Esophagus muscularis mucosa (tissue), 4 donors: ENCODE measurements at regions not wholly inside any gene's neighbourhood (a gene's known extent, or its start where the extent isn't known, plus 50 kb on each side); places are given as distances from the start of the nearest gene placed in this dataset.
"Not testable (repeated sequence)": the region's sequence is repeated elsewhere in the genome, so short reads cannot be mapped to it uniquely, and the experiment has no call there.

ENCODE experiments used
- DNase-seq: peaks from one replicate; pipeline ENCODE4 v3.0.0-alpha.2; 2017; ENCODE audit errors: extremely low spot score
- H3K27ac ChIP-seq, 4 donors: fragments of 200-600 bp; sonication (generic); replicated peaks in 1 of 4; 1 replicate in 3 of 4; 2 replicates in 1 of 4; pipeline ENCODE4 v1.5.1; 2016 to 2019; ENCODE audit warnings: mild to moderate bottlenecking in 1 of 4
- H3K27me3 ChIP-seq, 4 donors: fragments of 200-600 bp; sonication (generic); one replicate each; pipeline versions ENCODE4 v1.5.1 to v1.6.0; 2016 to 2019
- H3K36me3 ChIP-seq, 4 donors: fragments of 200-600 bp; sonication (generic); one replicate each; pipeline ENCODE4 v1.5.1; 2016 to 2019
- H3K4me1 ChIP-seq, 4 donors: fragments of 200-600 bp; sonication (generic); one replicate each; pipeline ENCODE4 v1.5.1; 2016 to 2019
- H3K4me3 ChIP-seq, 4 donors: fragments of 200-600 bp; sonication (generic); 1 replicate in 2 of 4; 2 replicates in 2 of 4; pipeline ENCODE4 v1.5.1; 2016 to 2019; ENCODE audit warnings: mild to moderate bottlenecking in 4 of 4, moderate library complexity in 1 of 4
- H3K9me3 ChIP-seq, 4 donors: fragments of 200-600 bp; sonication (generic); 1 replicate in 3 of 4; 2 replicates in 1 of 4; pipeline ENCODE4 v1.5.1; 2016 to 2019
- EP300 ChIP-seq: sonication (generic); formaldehyde crosslinking; IDR thresholded peaks from one replicate; pipeline ENCODE4 v1.6.1; 2017; ENCODE audit warnings: antibody characterized with exemption
- POLR2A ChIP-seq: fragments of 450-650 bp; IDR thresholded peaks from one replicate; pipeline ENCODE4 v1.6.1; 2017; ENCODE audit warnings: antibody characterized with exemption, moderate library complexity, mild to moderate bottlenecking, low read depth
- POLR2AphosphoS5 ChIP-seq, 2 donors: sonication (generic); formaldehyde crosslinking; IDR thresholded peaks; one replicate each; pipeline ENCODE4 v1.6.1; 2017; ENCODE audit warnings: antibody characterized with exemption in 2 of 2
- WGBS: methylation state at CpG from one replicate; pipeline ENCODE4 v1.1.5; 2018; 5-methylcytosine and 5-hydroxymethylcytosine counted together
- intact Hi-C: fragments of 100-400 bp; cut with DNase I; formaldehyde crosslinking; loops from one replicate; pipeline ENCODE4 v1.15.1; 2023
- TF ChIP-seq, protein P1 (sequence below), 3 experiments: fragments of 200-600 bp in 2 of 3; fragments of 450-650 bp in 1 of 3; sonication (generic) in 2 of 3; IDR thresholded peaks; one replicate each; pipeline ENCODE4 v1.5.1; 2017 to 2019; ENCODE audit warnings: antibody characterized with exemption in 3 of 3, mild to moderate bottlenecking in 2 of 3, moderate library complexity in 1 of 3

DNA sequence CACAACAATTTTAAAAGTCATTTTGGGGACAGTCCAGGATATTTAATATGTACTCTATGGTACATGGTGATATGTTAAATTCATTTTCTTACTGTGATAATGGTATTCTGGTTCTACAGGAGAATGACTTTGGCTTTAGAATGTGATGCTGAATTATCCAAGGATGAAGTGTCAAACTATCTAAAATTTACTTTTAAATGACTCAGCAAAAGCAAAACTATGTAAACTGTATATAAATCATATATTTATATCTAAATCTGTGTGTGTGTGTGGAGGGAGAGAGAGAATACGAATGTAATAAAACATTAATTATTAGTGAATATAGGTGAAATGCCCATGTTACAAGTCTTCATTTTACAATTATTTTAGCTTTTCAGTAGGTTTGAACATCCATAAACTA, 733.8 kb upstream of the CA10 start:
- no peaks in the 10 kb centered on the region for H3K36me3 ChIP-seq
- 41% methylated on average over 1 of the region's 1 CpG for WGBS
- H3K27me3 ChIP-seq, result no peaks in the 10 kb centered on the region
- H3K27ac ChIP-seq, result no peak overlapping the region
- intact Hi-C loops, result no loop called here
- no peak overlapping the region for H3K4me3 ChIP-seq
- H3K9me3 ChIP-seq, result no peaks in the 10 kb centered on the region
- TF ChIP-seq, protein P1, sequence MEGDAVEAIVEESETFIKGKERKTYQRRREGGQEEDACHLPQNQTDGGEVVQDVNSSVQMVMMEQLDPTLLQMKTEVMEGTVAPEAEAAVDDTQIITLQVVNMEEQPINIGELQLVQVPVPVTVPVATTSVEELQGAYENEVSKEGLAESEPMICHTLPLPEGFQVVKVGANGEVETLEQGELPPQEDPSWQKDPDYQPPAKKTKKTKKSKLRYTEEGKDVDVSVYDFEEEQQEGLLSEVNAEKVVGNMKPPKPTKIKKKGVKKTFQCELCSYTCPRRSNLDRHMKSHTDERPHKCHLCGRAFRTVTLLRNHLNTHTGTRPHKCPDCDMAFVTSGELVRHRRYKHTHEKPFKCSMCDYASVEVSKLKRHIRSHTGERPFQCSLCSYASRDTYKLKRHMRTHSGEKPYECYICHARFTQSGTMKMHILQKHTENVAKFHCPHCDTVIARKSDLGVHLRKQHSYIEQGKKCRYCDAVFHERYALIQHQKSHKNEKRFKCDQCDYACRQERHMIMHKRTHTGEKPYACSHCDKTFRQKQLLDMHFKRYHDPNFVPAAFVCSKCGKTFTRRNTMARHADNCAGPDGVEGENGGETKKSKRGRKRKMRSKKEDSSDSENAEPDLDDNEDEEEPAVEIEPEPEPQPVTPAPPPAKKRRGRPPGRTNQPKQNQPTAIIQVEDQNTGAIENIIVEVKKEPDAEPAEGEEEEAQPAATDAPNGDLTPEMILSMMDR (IDR thresholded peaks at IDR 0.05), result no peak
- TF ChIP-seq POLR2AphosphoS5 (IDR thresholded peaks at IDR 0.05) (no peak), EP300 (no peak), POLR2A (no peak)
- peaks cover 0 to 15% (median 5%) of the 10 kb centered on the region in 4 donors for H3K4me1 ChIP-seq
- no peak for DNase-seq

- no peak for TF ChIP-seq EP300
- TF ChIP-seq, protein P1 (IDR thresholded peaks at IDR 0.05), result no peak
- intact Hi-C loops, result no loop called here
- Histone ChIP-seq H3K4me3 (no peak overlapping the region), H3K27ac (no peak overlapping the region), H3K36me3 (no peaks in the 10 kb centered on the region), H3K4me1 (no peaks in the 10 kb centered on the region), H3K27me3 (peaks cover 0 to 19% (median 0%) of the 10 kb centered on the region in 4 donors), H3K9me3 (no peaks in the 10 kb centered on the region)
- DNase-seq, result no peak
- 70% methylated on average over 4 of the region's 4 CpGs for WGBS
Measured at GRCh38 chr17:52885882-52886281, 727.4 kb upstream of the CA10 start.

DNA sequence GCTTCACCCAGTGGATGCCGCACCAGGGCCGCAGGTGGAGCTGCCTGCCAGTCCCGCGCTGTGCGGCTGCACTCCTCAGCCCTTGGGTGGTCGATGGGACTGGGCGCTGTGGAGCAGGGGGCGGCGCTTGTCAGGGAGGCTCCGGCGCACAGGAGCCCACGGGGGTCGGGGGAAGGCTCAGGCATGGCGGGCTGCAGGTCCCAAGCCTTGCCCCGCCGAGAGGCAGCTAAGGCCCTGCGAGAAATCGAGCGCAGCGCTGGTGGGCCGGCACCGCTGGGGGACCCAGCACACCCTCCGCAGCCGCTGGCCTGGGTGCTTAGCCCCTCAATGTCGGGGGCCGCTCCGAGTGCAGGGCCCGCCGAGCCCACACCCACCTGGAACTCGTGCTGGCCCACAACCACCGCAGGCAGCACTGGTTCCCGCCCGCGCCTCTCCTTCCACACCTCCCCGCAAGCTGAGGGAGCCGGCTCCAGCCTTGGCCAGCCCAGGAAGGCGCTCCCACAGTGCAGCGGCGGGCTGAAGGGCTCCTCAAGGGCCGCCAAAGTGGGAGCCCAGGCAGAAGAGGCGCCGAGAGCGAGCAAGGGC, 725.5 kb upstream of the CA10 start:
- Histone ChIP-seq H3K4me3 (peak overlapping the region in 1 of 4 donors; percentile 5), H3K27me3 (peaks cover 0 to 19% (median 0%) of the 10 kb centered on the region in 4 donors)
- H3K27ac ChIP-seq, H3K4me1 ChIP-seq, DNase-seq, intact Hi-C loops, H3K36me3 ChIP-seq, H3K9me3 ChIP-seq: not testable (repeated sequence)
- 34% methylated on average over 17 of the region's 43 CpGs for WGBS

DNA sequence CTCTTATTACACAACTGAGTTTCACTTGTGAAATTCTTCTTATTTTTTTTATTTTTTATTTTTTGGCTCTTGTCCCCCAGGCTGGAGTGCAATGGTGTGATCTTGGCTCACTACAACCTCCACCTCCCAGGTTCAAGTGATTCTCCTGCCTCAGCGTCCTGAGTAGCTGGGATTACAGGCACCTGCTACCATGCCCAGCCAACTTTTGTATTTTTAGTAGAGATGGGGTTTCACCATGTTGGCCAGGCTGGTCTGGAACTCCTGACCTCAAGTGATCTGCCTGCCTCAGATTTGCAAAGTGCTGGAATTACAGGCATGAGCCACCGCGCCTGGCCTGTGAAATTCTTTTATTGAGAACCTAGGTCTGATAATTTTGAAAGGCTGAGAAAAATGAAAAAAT, 688.3 kb upstream of the CA10 start:
- H3K27me3 ChIP-seq, H3K4me3 ChIP-seq, H3K9me3 ChIP-seq, intact Hi-C loops, H3K4me1 ChIP-seq, DNase-seq, H3K36me3 ChIP-seq, H3K27ac ChIP-seq: not testable (repeated sequence)
- WGBS, result 95% methylated on average over 3 of the region's 3 CpGs

DNA sequence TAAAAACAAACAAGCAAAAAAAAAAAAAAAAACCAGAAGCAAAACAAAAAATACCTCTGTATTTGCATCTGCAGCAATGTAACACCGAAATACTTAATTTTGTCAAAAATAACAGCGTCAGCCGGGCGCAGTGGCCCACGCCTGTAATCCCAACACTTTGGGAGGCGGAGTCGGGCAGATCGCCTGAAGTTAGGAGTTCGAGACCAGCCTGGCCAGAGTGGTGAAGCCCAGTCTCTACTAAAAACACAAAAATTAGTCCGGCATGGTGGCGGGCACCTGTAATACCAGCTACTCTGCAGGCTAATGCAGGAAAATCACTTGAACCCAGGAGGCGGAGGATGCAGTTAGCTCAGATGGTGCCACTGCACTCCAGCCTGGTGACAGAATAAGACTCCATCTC, 683.5 kb upstream of the CA10 start:
- Histone ChIP-seq H3K4me3 (no peak overlapping the region), H3K27me3 (no peaks in the 10 kb centered on the region), H3K9me3 (no peaks in the 10 kb centered on the region), H3K4me1 (peaks cover 0 to 6% (median 3%) of the 10 kb centered on the region in 4 donors), H3K36me3 (no peaks in the 10 kb centered on the region), H3K27ac (no peak overlapping the region)
- intact Hi-C loops, result no loop called here
- TF ChIP-seq POLR2AphosphoS5 (IDR thresholded peaks at IDR 0.05) (no peak), POLR2A (no peak), EP300 (no peak)
- TF ChIP-seq, protein P1 (IDR thresholded peaks at IDR 0.05), result no peak
- WGBS, result 93% methylated on average over 12 of the region's 12 CpGs
- DNase-seq, result no peak

DNA sequence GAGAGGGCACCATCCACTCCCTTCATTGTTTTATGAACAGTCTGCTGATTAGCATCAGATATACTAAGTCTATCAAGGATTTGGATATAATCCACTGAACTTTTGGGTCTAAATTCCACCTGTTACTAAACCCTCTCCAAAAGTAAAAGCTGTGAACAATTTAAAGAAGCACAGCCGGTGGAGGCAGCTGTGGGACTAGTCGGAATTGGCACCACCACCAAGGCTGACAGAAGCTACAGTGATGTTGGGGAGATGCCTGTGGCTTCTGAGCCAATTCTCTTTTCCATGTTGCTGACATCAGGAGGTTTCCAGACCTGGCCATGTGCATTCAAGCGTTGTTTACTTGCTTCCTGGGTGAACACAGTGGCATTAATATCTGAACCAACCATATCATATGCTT, 679.0 kb upstream of the CA10 start:
- TF ChIP-seq POLR2A, result no peak
- no peak for TF ChIP-seq POLR2AphosphoS5 (IDR thresholded peaks at IDR 0.05)
- no peak for TF ChIP-seq EP300
- TF ChIP-seq, protein P1 (IDR thresholded peaks at IDR 0.05), result no peak
- H3K36me3 ChIP-seq, result no peaks in the 10 kb centered on the region
- no peaks in the 10 kb centered on the region for H3K27me3 ChIP-seq
- no peaks in the 10 kb centered on the region for H3K4me1 ChIP-seq
- no peak overlapping the region for H3K27ac ChIP-seq
- intact Hi-C loops, result no loop called here
- H3K9me3 ChIP-seq, result no peaks in the 10 kb centered on the region
- no peak for DNase-seq
- no peak overlapping the region for H3K4me3 ChIP-seq
- 88% methylated on average over 3 of the region's 3 CpGs for WGBS
